ENCODE measurements at regions not wholly inside any gene's neighbourhood (a gene's known extent, or its start where the extent isn't known, plus 50 kb on each side); places are given as distances from the start of the nearest gene placed in this dataset.

DNA sequence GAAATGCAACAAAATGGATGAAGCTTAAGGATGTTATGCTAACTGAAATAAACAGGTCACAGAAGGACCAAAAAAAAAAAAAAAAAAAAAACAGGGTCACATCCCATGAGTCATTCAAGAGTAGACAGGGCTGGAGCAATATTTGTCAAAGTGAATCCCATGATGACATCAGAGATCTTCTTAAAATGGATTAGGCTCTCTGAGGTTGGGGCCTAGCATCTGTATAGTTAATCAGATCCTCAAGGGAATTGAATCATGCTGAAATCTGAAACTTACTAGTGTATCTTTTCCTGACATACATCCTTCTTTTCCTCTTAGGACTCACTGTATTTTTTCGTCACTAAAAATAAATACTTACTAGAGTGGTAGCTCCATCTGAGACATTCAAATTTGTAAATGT, 380.6 kb upstream of the NXPH2 start:
- no peak for DNase-seq (ENCODE audit: low read depth)
- TF ChIP-seq CTCF (IDR thresholded peaks at IDR 0.05; ENCODE audit: low read depth, low read length) (no peak), MYC (IDR thresholded peaks at IDR 0.05; ENCODE audit: low read depth, low read length) (no peak), MAX (IDR thresholded peaks at IDR 0.05; ENCODE audit: low read depth, low read length) (no peak), POLR2A (IDR thresholded peaks at IDR 0.05; ENCODE audit: extremely low read depth, insufficient read length) (no peak)
- no peak overlapping the region for H3K4me3 ChIP-seq (ENCODE audit: low read depth, low read length)

GRCh38 chr2:139159177-139159576, 379.0 kb upstream of the NXPH2 start:
- no peak overlapping the region for H3K4me3 ChIP-seq (ENCODE audit: low read depth, low read length)
- TF ChIP-seq POLR2A (IDR thresholded peaks at IDR 0.05; ENCODE audit: extremely low read depth, insufficient read length), result no peak
- no peak for TF ChIP-seq MYC (IDR thresholded peaks at IDR 0.05; ENCODE audit: low read depth, low read length)
- TF ChIP-seq MAX (IDR thresholded peaks at IDR 0.05; ENCODE audit: low read depth, low read length), result no peak
- no peak for TF ChIP-seq CTCF (IDR thresholded peaks at IDR 0.05; ENCODE audit: low read depth, low read length)
- DNase-seq (ENCODE audit: low read depth), result no peak

- TF ChIP-seq MAX (IDR thresholded peaks at IDR 0.05; ENCODE audit: low read depth, low read length) (no peak), POLR2A (IDR thresholded peaks at IDR 0.05; ENCODE audit: extremely low read depth, insufficient read length) (no peak), MYC (IDR thresholded peaks at IDR 0.05; ENCODE audit: low read depth, low read length) (no peak), CTCF (IDR thresholded peaks at IDR 0.05; ENCODE audit: low read depth, low read length) (no peak)
- no peak overlapping the region for H3K4me3 ChIP-seq (ENCODE audit: low read depth, low read length)
- no peak for DNase-seq (ENCODE audit: low read depth)
Measured at GRCh38 chr2:139156730-139157129, 376.5 kb upstream of the NXPH2 start.

GRCh38 chr2:139155991-139156390, 375.8 kb upstream of the NXPH2 start:
- TF ChIP-seq MAX (IDR thresholded peaks at IDR 0.05; ENCODE audit: low read depth, low read length) (no peak), CTCF (IDR thresholded peaks at IDR 0.05; ENCODE audit: low read depth, low read length) (no peak), MYC (IDR thresholded peaks at IDR 0.05; ENCODE audit: low read depth, low read length) (no peak), POLR2A (IDR thresholded peaks at IDR 0.05; ENCODE audit: extremely low read depth, insufficient read length) (no peak)
- DNase-seq (ENCODE audit: low read depth), result no peak
- H3K4me3 ChIP-seq (ENCODE audit: low read depth, low read length), result no peak overlapping the region

GRCh38 chr2:139142252-139142880, 362.2 kb upstream of the NXPH2 start:
- DNase-seq (ENCODE audit: low read depth), result peak; percentile 44
- no peak overlapping the region for H3K4me3 ChIP-seq (ENCODE audit: low read depth, low read length)
- TF ChIP-seq POLR2A (IDR thresholded peaks at IDR 0.05; ENCODE audit: extremely low read depth, insufficient read length) (no peak), MAX (IDR thresholded peaks at IDR 0.05; ENCODE audit: low read depth, low read length) (no peak), MYC (IDR thresholded peaks at IDR 0.05; ENCODE audit: low read depth, low read length) (no peak), CTCF (IDR thresholded peaks at IDR 0.05; ENCODE audit: low read depth, low read length) (no peak)

Data from NB4 (cell line).